Progenitor cell of endocrine pancreas (in vitro differentiated cells): ENCODE measurements at regions not wholly inside any gene's neighbourhood (a gene's known extent, or its start where the extent isn't known, plus 50 kb on each side); places are given as distances from the start of the nearest gene placed in this dataset.

Experiments used
- DNase-seq: peaks from one replicate; pipeline ENCODE4 v3.0.0; 2021; ENCODE audit warnings: low spot score; ENCODE audit not compliant: unreplicated experiment
- H3K27ac Mint-ChIP-seq: 2 replicates; pipeline ENCODE4 v1.8.0; 2021; ENCODE audit warnings: mild to moderate bottlenecking, moderate library complexity, mixed read lengths
- H3K27me3 Mint-ChIP-seq: 2 replicates; pipeline ENCODE4 v1.8.0; 2021; ENCODE audit warnings: mixed read lengths
- H3K36me3 Mint-ChIP-seq: 2 replicates; pipeline ENCODE4 v1.8.0; 2022; ENCODE audit warnings: mixed read lengths; ENCODE audit not compliant: insufficient read depth
- H3K4me1 Mint-ChIP-seq: 2 replicates; pipeline ENCODE4 v1.8.0; 2021; ENCODE audit warnings: low read depth, mixed read lengths
- H3K4me3 Mint-ChIP-seq: 2 replicates; pipeline ENCODE4 v1.8.0; 2021; ENCODE audit warnings: low read depth, mild to moderate bottlenecking, moderate library complexity, mixed read lengths
- H3K9me3 Mint-ChIP-seq: 2 replicates; pipeline ENCODE4 v1.8.0; 2021; ENCODE audit warnings: low read depth, mixed read lengths
- CTCF ChIP-seq: fragments of 200-600 bp; sonication (generic); IDR thresholded peaks from one replicate; pipeline ENCODE4 v1.5.0; 2021; ENCODE audit warnings: antibody characterized with exemption, mild to moderate bottlenecking; ENCODE audit not compliant: unreplicated experiment

DNA sequence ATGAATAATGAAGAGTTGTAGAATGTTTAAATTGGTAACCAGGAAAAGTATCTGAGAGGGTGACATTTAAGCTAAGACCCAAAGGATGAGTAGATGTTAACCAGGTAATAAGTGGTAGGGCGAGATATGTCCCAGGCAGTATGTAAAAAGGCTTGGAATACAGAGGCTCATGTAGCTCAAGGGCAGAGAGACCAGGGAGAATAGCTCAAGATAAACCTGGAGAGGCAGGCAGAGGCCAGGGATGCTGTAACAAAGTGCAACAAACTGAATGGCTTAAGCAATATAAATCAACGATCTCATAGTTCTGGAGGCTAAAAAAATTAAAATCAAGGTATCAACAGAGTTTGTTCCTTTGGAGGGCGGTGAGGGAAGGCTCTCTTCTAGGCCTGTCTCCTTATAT lies 660.8 kb downstream of the KLHL13 start:
- H3K27me3 Mint-ChIP-seq, result no peaks in the 10 kb centered on the region
- H3K4me3 Mint-ChIP-seq, result no peak overlapping the region
- DNase-seq, result no peak
- no peaks in the 10 kb centered on the region for H3K36me3 Mint-ChIP-seq
- H3K9me3 Mint-ChIP-seq, result no peaks in the 10 kb centered on the region
- TF ChIP-seq CTCF, result no peak
- H3K4me1 Mint-ChIP-seq, result no peaks in the 10 kb centered on the region
- H3K27ac Mint-ChIP-seq, result no peak overlapping the region

- no peak for TF ChIP-seq CTCF
- Mint-ChIP-seq H3K27me3 (no peaks in the 10 kb centered on the region), H3K4me1 (no peaks in the 10 kb centered on the region), H3K27ac (no peak overlapping the region), H3K4me3 (no peak overlapping the region), H3K9me3 (peaks cover 7% of the 10 kb centered on the region), H3K36me3 (no peaks in the 10 kb centered on the region)
- DNase-seq, result no peak
Observed at GRCh38 chrX:117429501-117429900, 687.1 kb downstream of the KLHL13 start.

DNA sequence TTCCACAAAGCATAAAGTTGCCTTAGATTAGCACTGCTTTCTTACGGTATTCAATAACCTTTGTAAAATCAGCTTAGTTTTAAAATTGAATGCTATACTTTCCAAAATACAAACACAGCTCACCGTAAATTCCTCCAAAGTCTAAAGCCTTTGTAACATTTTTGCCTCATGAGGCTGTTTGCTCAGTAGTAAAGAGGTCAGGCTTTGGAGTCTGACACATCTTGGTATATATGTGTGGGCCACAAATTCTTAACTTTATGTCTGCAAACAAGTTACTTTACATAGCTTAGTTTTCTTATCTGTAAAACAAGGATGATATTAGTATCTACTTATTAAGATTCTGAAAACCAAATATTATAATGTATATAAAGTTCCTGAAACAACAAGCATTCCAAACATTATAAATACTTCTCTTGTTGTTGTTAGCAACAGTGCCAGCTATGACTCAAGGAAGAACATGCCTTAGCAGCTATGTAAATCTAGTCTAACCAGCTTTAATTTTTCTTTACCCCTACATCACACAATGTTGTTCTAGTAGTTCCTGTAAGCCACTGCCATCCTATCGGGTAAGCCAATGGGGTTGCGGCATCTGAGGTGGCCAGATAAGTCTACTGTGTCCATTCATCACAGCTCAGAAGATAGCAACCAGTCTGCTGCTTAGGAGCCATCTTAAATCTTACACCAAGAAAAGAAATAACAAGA lies 709.0 kb downstream of the KLHL13 start:
- no peak for DNase-seq
- TF ChIP-seq CTCF, result no peak
- Mint-ChIP-seq H3K27me3 (no peaks in the 10 kb centered on the region), H3K4me1 (no peaks in the 10 kb centered on the region), H3K27ac (no peak overlapping the region), H3K9me3 (peaks cover 12% of the 10 kb centered on the region), H3K4me3 (no peak overlapping the region), H3K36me3 (no peaks in the 10 kb centered on the region)

- no peaks in the 10 kb centered on the region for H3K4me1 Mint-ChIP-seq
- peaks cover 3% of the 10 kb centered on the region for H3K9me3 Mint-ChIP-seq
- no peak for DNase-seq
- no peak overlapping the region for H3K27ac Mint-ChIP-seq
- no peaks in the 10 kb centered on the region for H3K36me3 Mint-ChIP-seq
- TF ChIP-seq CTCF, result no peak
- H3K27me3 Mint-ChIP-seq, result no peaks in the 10 kb centered on the region
- no peak overlapping the region for H3K4me3 Mint-ChIP-seq
Observed at GRCh38 chrX:117400839-117401238, 715.8 kb downstream of the KLHL13 start.

GRCh38 chrX:117400005-117400404 lies 716.6 kb downstream of the KLHL13 start:
- Mint-ChIP-seq H3K9me3 (peaks cover 3% of the 10 kb centered on the region), H3K4me1 (no peaks in the 10 kb centered on the region), H3K27ac (no peak overlapping the region), H3K27me3 (no peaks in the 10 kb centered on the region), H3K36me3 (no peaks in the 10 kb centered on the region), H3K4me3 (no peak overlapping the region)
- no peak for TF ChIP-seq CTCF
- DNase-seq, result no peak
